NT2/D1 (cell line): ENCODE measurements at regions not wholly inside any gene's neighbourhood (a gene's known extent, or its start where the extent isn't known, plus 50 kb on each side); places are given as distances from the start of the nearest gene placed in this dataset.

ENCODE experiments used
- SUZ12 ChIP-seq: IDR thresholded peaks from 2 replicates; pipeline ENCODE4 v1.6.1; 2011; ENCODE audit not compliant: insufficient read length, insufficient read depth; ENCODE audit errors: extremely low read depth
- YY1 ChIP-seq: IDR thresholded peaks from 2 replicates; pipeline ENCODE4 v1.6.1; 2011; ENCODE audit not compliant: insufficient read length, insufficient read depth
- ZNF274 ChIP-seq: IDR thresholded peaks from 2 replicates; pipeline ENCODE4 v1.6.1; 2011; ENCODE audit warnings: mild to moderate bottlenecking, low read depth, low read length

GRCh38 chr12:89836026-89836425 lies 127.4 kb upstream of the ATP2B1 start:
- no peak for TF ChIP-seq YY1
- no peak for TF ChIP-seq ZNF274
- no peak for TF ChIP-seq SUZ12
